PC-9 (cell line): ENCODE measurements at regions not wholly inside any gene's neighbourhood (a gene's known extent, or its start where the extent isn't known, plus 50 kb on each side); places are given as distances from the start of the nearest gene placed in this dataset.

Experiments
- CTCF ChIP-seq: fragments of 200-600 bp; sonication (generic); conservative IDR thresholded peaks from 2 replicates; pipeline ENCODE4 v1.6.1; 2017; ENCODE audit warnings: mixed run types, antibody characterized with exemption, mild to moderate bottlenecking, moderate library complexity
- EZH2 ChIP-seq: fragments of 200-600 bp; sonication (generic); IDR thresholded peaks from 2 replicates; pipeline ENCODE4 v1.8.0; 2017; ENCODE audit warnings: antibody characterized with exemption, low read depth

- no peak for TF ChIP-seq CTCF
- no peak for TF ChIP-seq EZH2
These were observed 388.0 kb downstream of the RFPL4B start for GRCh38 chr6:112735129-112735528.
